Lung (tissue), 11 donors: ENCODE measurements at regions not wholly inside any gene's neighbourhood (a gene's known extent, or its start where the extent isn't known, plus 50 kb on each side); places are given as distances from the start of the nearest gene placed in this dataset.

Experiments used
- ATAC-seq: fragments of 200-7000 bp; cut with Tn5 transposase; one replicate; pipeline ENCODE4 v1.9.1; 2020; ENCODE audit warnings: moderate number of reproducible peaks; ENCODE audit not compliant: insufficient read depth, low FRiP score
- DNase-seq, 3 donors: peaks; one replicate each; pipeline ENCODE4 v3.0.0-alpha.2; 2013 to 2017
- H3K27ac ChIP-seq, 2 donors: one replicate each; pipeline ENCODE4 v1.5.1; 2013; ENCODE audit warnings: mild to moderate bottlenecking in 2 of 2, moderate library complexity in 2 of 2, control low read depth in 1 of 2, inconsistent platforms in 1 of 2, low read depth in 1 of 2, low read length in 1 of 2
- H3K27me3 ChIP-seq, 3 donors: one replicate each; pipeline ENCODE4 v1.5.1; 2013; ENCODE audit warnings: low read length in 2 of 3; ENCODE audit not compliant: control insufficient read depth in 3 of 3, insufficient read depth in 3 of 3
- H3K36me3 ChIP-seq, 4 donors: one replicate each; pipeline ENCODE4 v1.5.1; 2013; ENCODE audit warnings: low read length in 4 of 4, mild to moderate bottlenecking in 1 of 4, moderate library complexity in 1 of 4; ENCODE audit not compliant: control insufficient read depth in 4 of 4, insufficient read depth in 4 of 4
- H3K4me1 ChIP-seq, 5 donors: one replicate each; pipeline ENCODE4 v1.5.1; 2013; ENCODE audit warnings: low read length in 5 of 5, mild to moderate bottlenecking in 2 of 5, moderate library complexity in 1 of 5; ENCODE audit not compliant: control insufficient read depth in 5 of 5, insufficient read depth in 5 of 5
- H3K4me3 ChIP-seq: one replicate; pipeline ENCODE4 v1.5.1; 2013; ENCODE audit warnings: mild to moderate bottlenecking, control low read depth, moderate library complexity
- H3K9ac ChIP-seq, 2 donors: one replicate each; pipeline ENCODE4 v1.5.1; 2013; ENCODE audit warnings: low read length in 2 of 2, control low read depth in 1 of 2; ENCODE audit not compliant: insufficient read depth in 1 of 2
- H3K9me3 ChIP-seq, 4 donors: one replicate each; pipeline ENCODE4 v1.5.1; 2013; ENCODE audit warnings: low read length in 3 of 4, mild to moderate bottlenecking in 1 of 4, moderate library complexity in 1 of 4; ENCODE audit not compliant: control insufficient read depth in 4 of 4, insufficient read depth in 3 of 4
- WGBS, 2 donors: extraction: QIAGEN DNeasy Blood & Tissue Kit; methylation state at CpG; one replicate each; pipeline ENCODE4 v1.1.7; 2013; 5-methylcytosine and 5-hydroxymethylcytosine counted together
- TF ChIP-seq, protein P1 (sequence below): IDR thresholded peaks from 2 replicates; pipeline ENCODE4 v1.5.1; 2012; ENCODE audit warnings: mild to moderate bottlenecking; ENCODE audit errors: control extremely low read depth, extremely low read depth
- donor health status: control.
- donor health status: control.
- donor health status: Bipolar disorder and iron deficiency.
- donor health status: healthy.
- donor health status: DM: yes; HTN: yes; CAD: no.

DNA sequence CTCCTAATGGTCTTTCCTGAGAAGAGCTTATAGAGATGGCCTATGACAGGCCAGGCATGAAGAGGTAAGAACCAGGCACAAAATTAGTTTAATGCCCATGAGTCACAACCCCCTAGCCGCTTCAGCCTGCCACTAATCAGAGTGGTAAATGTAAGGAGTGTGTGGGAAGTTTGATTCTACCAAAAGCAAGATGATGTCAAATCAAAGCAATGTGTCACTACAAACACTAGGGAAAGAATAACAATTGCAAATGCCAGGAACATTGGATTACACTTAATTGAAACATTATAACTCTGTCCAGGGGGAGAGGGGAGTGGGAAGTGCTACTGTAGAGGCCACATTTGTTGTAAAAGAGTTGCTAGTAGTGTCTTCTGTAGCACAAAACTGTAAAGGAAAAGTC is 596.6 kb upstream of the AGTR1 start:
- WGBS, 2 donors, result 69 to 76% methylated on average over 1 of the region's 1 CpG
- TF ChIP-seq, protein P1, sequence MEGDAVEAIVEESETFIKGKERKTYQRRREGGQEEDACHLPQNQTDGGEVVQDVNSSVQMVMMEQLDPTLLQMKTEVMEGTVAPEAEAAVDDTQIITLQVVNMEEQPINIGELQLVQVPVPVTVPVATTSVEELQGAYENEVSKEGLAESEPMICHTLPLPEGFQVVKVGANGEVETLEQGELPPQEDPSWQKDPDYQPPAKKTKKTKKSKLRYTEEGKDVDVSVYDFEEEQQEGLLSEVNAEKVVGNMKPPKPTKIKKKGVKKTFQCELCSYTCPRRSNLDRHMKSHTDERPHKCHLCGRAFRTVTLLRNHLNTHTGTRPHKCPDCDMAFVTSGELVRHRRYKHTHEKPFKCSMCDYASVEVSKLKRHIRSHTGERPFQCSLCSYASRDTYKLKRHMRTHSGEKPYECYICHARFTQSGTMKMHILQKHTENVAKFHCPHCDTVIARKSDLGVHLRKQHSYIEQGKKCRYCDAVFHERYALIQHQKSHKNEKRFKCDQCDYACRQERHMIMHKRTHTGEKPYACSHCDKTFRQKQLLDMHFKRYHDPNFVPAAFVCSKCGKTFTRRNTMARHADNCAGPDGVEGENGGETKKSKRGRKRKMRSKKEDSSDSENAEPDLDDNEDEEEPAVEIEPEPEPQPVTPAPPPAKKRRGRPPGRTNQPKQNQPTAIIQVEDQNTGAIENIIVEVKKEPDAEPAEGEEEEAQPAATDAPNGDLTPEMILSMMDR, result no peak
- Histone ChIP-seq H3K27me3 (no peaks in the 10 kb centered on the region), H3K9me3 (no peaks in the 10 kb centered on the region), H3K9ac (no peak overlapping the region), H3K4me3 (no peak overlapping the region), H3K36me3 (no peaks in the 10 kb centered on the region), H3K4me1 (peaks cover 0 to 2% (median 0%) of the 10 kb centered on the region in 5 donors), H3K27ac (no peak overlapping the region)
- no peak for DNase-seq
- ATAC-seq, result no peak

DNA sequence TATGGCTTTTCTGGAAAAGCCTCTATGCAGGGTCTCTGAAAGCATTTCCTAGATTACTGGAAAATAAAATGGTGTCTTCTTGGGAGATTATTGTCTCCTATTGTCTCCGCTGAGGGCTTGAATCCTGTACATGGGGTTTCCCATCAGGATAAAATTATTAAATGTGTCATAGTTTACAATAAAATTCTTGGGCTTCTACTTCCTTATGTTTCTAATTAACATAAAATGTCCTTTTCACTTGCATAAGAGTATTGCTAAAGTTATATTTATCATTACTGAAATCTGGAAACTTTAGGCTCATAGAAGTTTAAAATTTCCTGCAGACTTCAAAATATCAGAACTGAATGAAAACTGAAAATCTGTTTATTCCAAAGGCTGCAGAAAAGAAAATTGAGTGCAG is 595.5 kb upstream of the AGTR1 start:
- H3K36me3 ChIP-seq, result no peaks in the 10 kb centered on the region
- ATAC-seq (no peak), DNase-seq (no peak)
- TF ChIP-seq, protein P1, result no peak
- 97 to 100% methylated on average over 1 of the region's 1 CpG for WGBS, 2 donors
- no peak overlapping the region for H3K27ac ChIP-seq
- H3K4me3 ChIP-seq, result no peak overlapping the region
- no peak overlapping the region for H3K9ac ChIP-seq
- no peaks in the 10 kb centered on the region for H3K27me3 ChIP-seq
- H3K4me1 ChIP-seq, result peaks cover 0 to 2% (median 0%) of the 10 kb centered on the region in 5 donors
- H3K9me3 ChIP-seq, result no peaks in the 10 kb centered on the region

DNA sequence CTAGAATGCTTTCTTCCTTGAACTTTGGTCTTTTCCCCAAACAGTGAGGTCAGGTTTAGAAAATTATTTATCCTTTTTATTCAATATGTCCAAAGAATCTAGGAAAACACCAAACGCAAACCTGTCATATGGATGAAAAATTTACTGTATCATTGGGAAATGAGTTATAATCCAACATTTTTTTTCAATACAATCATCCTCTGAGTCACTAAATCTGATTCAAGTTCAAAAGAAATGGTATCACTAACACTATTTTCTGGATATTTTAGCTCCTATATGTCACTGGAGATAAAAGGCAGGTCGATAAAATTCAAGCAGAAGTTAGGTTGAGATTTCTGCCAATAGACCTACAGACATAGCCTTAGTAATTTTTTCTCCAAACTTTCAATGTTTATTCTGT is 591.6 kb upstream of the AGTR1 start:
- no peaks in the 10 kb centered on the region for H3K36me3 ChIP-seq
- H3K27me3 ChIP-seq, result no peaks in the 10 kb centered on the region
- no peaks in the 10 kb centered on the region for H3K9me3 ChIP-seq
- no peak overlapping the region for H3K9ac ChIP-seq
- DNase-seq, result no peak
- H3K4me1 ChIP-seq, result no peaks in the 10 kb centered on the region
- H3K27ac ChIP-seq, result no peak overlapping the region
- TF ChIP-seq, protein P1, result no peak
- ATAC-seq, result no peak
- no peak overlapping the region for H3K4me3 ChIP-seq
- 81 to 88% methylated on average over 2 of the region's 2 CpGs for WGBS, 2 donors

DNA sequence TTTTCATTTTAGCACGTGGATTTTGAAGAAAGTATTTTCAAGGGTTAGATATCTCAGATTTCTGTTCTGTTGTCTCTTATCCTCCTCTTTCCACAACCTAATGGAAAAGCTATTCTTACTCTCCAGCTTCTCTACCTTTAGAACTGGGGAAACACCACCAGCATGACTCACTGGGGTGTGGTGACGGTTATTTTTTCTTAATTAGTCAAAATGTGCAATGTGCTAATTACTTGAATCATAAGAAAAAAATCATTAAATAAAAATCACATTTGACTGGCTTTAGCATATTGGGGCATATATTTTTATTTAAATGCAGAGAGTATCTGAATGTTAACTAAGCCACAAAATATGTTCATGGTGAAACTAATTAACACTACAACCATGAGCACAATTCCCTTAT is 570.7 kb upstream of the AGTR1 start:
- H3K27me3 ChIP-seq, result no peaks in the 10 kb centered on the region
- no peak overlapping the region for H3K4me3 ChIP-seq
- 70 to 76% methylated on average over 2 of the region's 2 CpGs for WGBS, 2 donors
- no peak overlapping the region for H3K9ac ChIP-seq
- no peaks in the 10 kb centered on the region for H3K9me3 ChIP-seq
- DNase-seq, result no peak
- H3K36me3 ChIP-seq, result no peaks in the 10 kb centered on the region
- no peak overlapping the region for H3K27ac ChIP-seq
- no peak for ATAC-seq
- H3K4me1 ChIP-seq, result no peaks in the 10 kb centered on the region
- TF ChIP-seq, protein P1, result no peak
